Right forelimb (tissue), 1 donor: ENCODE measurements at regions not wholly inside any gene's neighbourhood (a gene's known extent, or its start where the extent isn't known, plus 50 kb on each side); places are given as distances from the start of the nearest gene placed in this dataset.
"Not testable (repeated sequence)": the region's sequence is repeated elsewhere in the genome, so short reads cannot be mapped to it uniquely, and the experiment has no call there.

ENCODE experiments used
- DNase-seq: peaks from one replicate; pipeline ENCODE4 v3.0.0-alpha.2; 2018

- no peak for DNase-seq
Measured at GRCh38 chr9:85199866-85200495, 530.5 kb downstream of the NTRK2 start.

GRCh38 chr9:85192750-85193149 lies 523.2 kb downstream of the NTRK2 start:
- DNase-seq: no peak

- DNase-seq: no peak
Measured at GRCh38 chr9:85186218-85186585, 516.7 kb downstream of the NTRK2 start.

- DNase-seq: no peak
Measured at GRCh38 chr9:85185486-85186217, 516.1 kb downstream of the NTRK2 start.

GRCh38 chr9:85182383-85182782 lies 512.9 kb downstream of the NTRK2 start:
- no peak for DNase-seq

- no peak for DNase-seq
Measured at GRCh38 chr9:85178474-85178873, 508.9 kb downstream of the NTRK2 start.

- no peak for DNase-seq
Measured at GRCh38 chr9:85173967-85174366, 504.4 kb downstream of the NTRK2 start.

GRCh38 chr9:85172001-85172978 lies 502.8 kb downstream of the NTRK2 start:
- DNase-seq: peak; percentile 53

GRCh38 chr9:85171163-85171562 lies 501.6 kb downstream of the NTRK2 start:
- no peak for DNase-seq

GRCh38 chr9:85168412-85168811 lies 498.9 kb downstream of the NTRK2 start:
- no peak for DNase-seq

- DNase-seq: no peak
Measured at GRCh38 chr9:85167146-85167545, 497.6 kb downstream of the NTRK2 start.

- DNase-seq: no peak
Measured at GRCh38 chr9:85163825-85164224, 494.3 kb downstream of the NTRK2 start.

- DNase-seq: no peak
Measured at GRCh38 chr9:85163415-85163814, 493.9 kb downstream of the NTRK2 start.

GRCh38 chr9:85162822-85163221 lies 493.3 kb downstream of the NTRK2 start:
- no peak for DNase-seq

- DNase-seq: not testable (repeated sequence)
Measured at GRCh38 chr9:85160944-85161343, 491.4 kb downstream of the NTRK2 start.

- no peak for DNase-seq
Measured at GRCh38 chr9:85158512-85158911, 489.0 kb downstream of the NTRK2 start.

GRCh38 chr9:85157772-85158171 lies 488.2 kb downstream of the NTRK2 start:
- no peak for DNase-seq

GRCh38 chr9:85156652-85157051 lies 487.1 kb downstream of the NTRK2 start:
- DNase-seq: no peak

GRCh38 chr9:85155352-85155751 lies 485.8 kb downstream of the NTRK2 start:
- DNase-seq: no peak

GRCh38 chr9:85151741-85152140 lies 482.2 kb downstream of the NTRK2 start:
- no peak for DNase-seq

GRCh38 chr9:85151162-85151561 lies 481.6 kb downstream of the NTRK2 start:
- DNase-seq: no peak

- no peak for DNase-seq
Measured at GRCh38 chr9:85147046-85147640, 477.6 kb downstream of the NTRK2 start.

- no peak for DNase-seq
Measured at GRCh38 chr9:85142968-85143367, 473.4 kb downstream of the NTRK2 start.
